ENCODE measurements at regions not wholly inside any gene's neighbourhood (a gene's known extent, or its start where the extent isn't known, plus 50 kb on each side); places are given as distances from the start of the nearest gene placed in this dataset.

- no peak overlapping the region for H3K4me3 ChIP-seq (ENCODE audit: low read depth, low read length)
- DNase-seq (ENCODE audit: low read depth): no peak
- no peak for TF ChIP-seq CTCF (IDR thresholded peaks at IDR 0.05; ENCODE audit: insufficient read depth, low read length, poor library complexity, severe bottlenecking)
- no peaks in the 10 kb centered on the region for H3K36me3 ChIP-seq (ENCODE audit: control insufficient read depth, insufficient read depth, low read length)
- no peaks in the 10 kb centered on the region for H3K27me3 ChIP-seq (ENCODE audit: control insufficient read depth, insufficient read depth, low read length)
Measured at GRCh38 chr18:78655921-78656320, 323.7 kb upstream of the SALL3 start.

GRCh38 chr18:78656346-78656925 lies 323.2 kb upstream of the SALL3 start:
- Histone ChIP-seq H3K4me3 (ENCODE audit: low read depth, low read length) (no peak overlapping the region), H3K36me3 (ENCODE audit: control insufficient read depth, insufficient read depth, low read length) (no peaks in the 10 kb centered on the region), H3K27me3 (ENCODE audit: control insufficient read depth, insufficient read depth, low read length) (no peaks in the 10 kb centered on the region)
- DNase-seq (ENCODE audit: low read depth): no peak
- no peak for TF ChIP-seq CTCF (IDR thresholded peaks at IDR 0.05; ENCODE audit: insufficient read depth, low read length, poor library complexity, severe bottlenecking)

- no peak for TF ChIP-seq CTCF (IDR thresholded peaks at IDR 0.05; ENCODE audit: insufficient read depth, low read length, poor library complexity, severe bottlenecking)
- no peak overlapping the region for H3K4me3 ChIP-seq (ENCODE audit: low read depth, low read length)
- H3K27me3 ChIP-seq (ENCODE audit: control insufficient read depth, insufficient read depth, low read length): no peaks in the 10 kb centered on the region
- H3K36me3 ChIP-seq (ENCODE audit: control insufficient read depth, insufficient read depth, low read length): no peaks in the 10 kb centered on the region
- no peak for DNase-seq (ENCODE audit: low read depth)
Measured at GRCh38 chr18:78658531-78658930, 321.1 kb upstream of the SALL3 start.

- H3K36me3 ChIP-seq (ENCODE audit: control insufficient read depth, insufficient read depth, low read length): no peaks in the 10 kb centered on the region
- no peak for DNase-seq (ENCODE audit: low read depth)
- no peak for TF ChIP-seq CTCF (IDR thresholded peaks at IDR 0.05; ENCODE audit: insufficient read depth, low read length, poor library complexity, severe bottlenecking)
- H3K27me3 ChIP-seq (ENCODE audit: control insufficient read depth, insufficient read depth, low read length): no peaks in the 10 kb centered on the region
- H3K4me3 ChIP-seq (ENCODE audit: low read depth, low read length): no peak overlapping the region
Measured at GRCh38 chr18:78659057-78659456, 320.6 kb upstream of the SALL3 start.

GRCh38 chr18:78659748-78660147 lies 319.9 kb upstream of the SALL3 start:
- TF ChIP-seq CTCF (IDR thresholded peaks at IDR 0.05; ENCODE audit: insufficient read depth, low read length, poor library complexity, severe bottlenecking): no peak
- DNase-seq (ENCODE audit: low read depth): no peak
- Histone ChIP-seq H3K4me3 (ENCODE audit: low read depth, low read length) (no peak overlapping the region), H3K27me3 (ENCODE audit: control insufficient read depth, insufficient read depth, low read length) (no peaks in the 10 kb centered on the region), H3K36me3 (ENCODE audit: control insufficient read depth, insufficient read depth, low read length) (no peaks in the 10 kb centered on the region)

GRCh38 chr18:78660311-78660710 lies 319.3 kb upstream of the SALL3 start:
- DNase-seq (ENCODE audit: low read depth): no peak
- TF ChIP-seq CTCF (IDR thresholded peaks at IDR 0.05; ENCODE audit: insufficient read depth, low read length, poor library complexity, severe bottlenecking): no peak
- H3K27me3 ChIP-seq (ENCODE audit: control insufficient read depth, insufficient read depth, low read length): no peaks in the 10 kb centered on the region

More at GRCh38 chr18:78660311-78660710, 319.3 kb upstream of the SALL3 start:
- Histone ChIP-seq H3K36me3 (ENCODE audit: control insufficient read depth, insufficient read depth, low read length) (no peaks in the 10 kb centered on the region), H3K4me3 (ENCODE audit: low read depth, low read length) (no peak overlapping the region)
